H1 (cell line): ENCODE measurements at regions not wholly inside any gene's neighbourhood (a gene's known extent, or its start where the extent isn't known, plus 50 kb on each side); places are given as distances from the start of the nearest gene placed in this dataset.

Experiments
- ASH2L ChIP-seq: fragments of 200-600, 300-600 bp; sonication (generic); IDR thresholded peaks from one replicate; pipeline ENCODE4 v1.7.1; 2017; ENCODE audit warnings: low read length
- ATF3 ChIP-seq: IDR thresholded peaks from 2 replicates; pipeline ENCODE4 v1.6.1; 2011; ENCODE audit warnings: low read depth, mild to moderate bottlenecking, low read length; ENCODE audit not compliant: insufficient read depth
- BRCA1 ChIP-seq: IDR thresholded peaks from 2 replicates; pipeline ENCODE4 v1.6.1; 2012; ENCODE audit warnings: low read depth, low read length, improper control_type of control experiment
- CEBPB ChIP-seq: IDR thresholded peaks from 2 replicates; pipeline ENCODE4 v1.6.1; 2012; ENCODE audit warnings: low read depth, low read length
- CREB1 ChIP-seq: IDR thresholded peaks from 2 replicates; pipeline ENCODE4 v1.6.1; 2012; ENCODE audit warnings: inconsistent platforms
- EZH2 ChIP-seq: fragments of 200-600 bp; sonication (generic); IDR thresholded peaks from 2 replicates; pipeline ENCODE4 v1.7.1; 2012; ENCODE audit warnings: low read depth, mild to moderate bottlenecking, moderate library complexity, low read length, inconsistent platforms; ENCODE audit not compliant: severe bottlenecking
- HDAC2 ChIP-seq, 2 experiments: fragments of 300-600 bp in 1 of 2; sonication (generic) in 1 of 2; IDR thresholded peaks; 2 replicates each; pipeline ENCODE4 v1.6.1; 2011 to 2012; ENCODE audit warnings: low read depth in 2 of 2, low read length in 2 of 2, mild to moderate bottlenecking in 2 of 2, moderate library complexity in 2 of 2, borderline replicate concordance in 1 of 2, inconsistent platforms in 1 of 2
- HDAC6 ChIP-seq: IDR thresholded peaks from one replicate; pipeline ENCODE4 v1.7.1; 2012; ENCODE audit warnings: low read depth, mild to moderate bottlenecking, inconsistent platforms, low read length, moderate library complexity
- MAX ChIP-seq: IDR thresholded peaks from 2 replicates; pipeline ENCODE4 v1.6.1; 2012; ENCODE audit warnings: inconsistent platforms
- NANOG ChIP-seq: IDR thresholded peaks from 2 replicates; pipeline ENCODE4 v1.6.1; 2011; ENCODE audit warnings: low read length, low read depth, mild to moderate bottlenecking, inconsistent platforms; ENCODE audit not compliant: insufficient read depth, poor library complexity, severe bottlenecking
- POLR2A ChIP-seq, 2 experiments: IDR thresholded peaks; 1 replicate in 1 of 2; 2 replicates in 1 of 2; pipeline ENCODE4 v1.6.1; 2011; ENCODE audit warnings: low read depth in 2 of 2, low read length in 2 of 2, mild to moderate bottlenecking in 2 of 2; ENCODE audit errors: control extremely low read depth in 1 of 2
- RXRA ChIP-seq: IDR thresholded peaks from 2 replicates; pipeline ENCODE4 v1.6.1; 2011; ENCODE audit warnings: low read depth, mild to moderate bottlenecking, low read length, moderate library complexity; ENCODE audit not compliant: insufficient read depth
- SIRT6 ChIP-seq: IDR thresholded peaks from one replicate; pipeline ENCODE4 v1.7.1; 2012; ENCODE audit warnings: low read length, inconsistent platforms
- SIX5 ChIP-seq: IDR thresholded peaks from 2 replicates; pipeline ENCODE4 v1.6.1; 2011; ENCODE audit warnings: mild to moderate bottlenecking, low read depth, low read length
- SP4 ChIP-seq: IDR thresholded peaks from 2 replicates; pipeline ENCODE4 v1.6.1; 2012; ENCODE audit warnings: low read length, inconsistent platforms
- TAF1 ChIP-seq: IDR thresholded peaks from 2 replicates; pipeline ENCODE4 v1.6.1; 2011; ENCODE audit warnings: mild to moderate bottlenecking, low read depth, low read length
- TBP ChIP-seq: IDR thresholded peaks from 2 replicates; pipeline ENCODE4 v1.6.1; 2011; ENCODE audit warnings: low read depth, low read length, improper control_type of control experiment
- YY1 ChIP-seq: IDR thresholded peaks from 2 replicates; pipeline ENCODE4 v1.6.1; 2011; ENCODE audit warnings: low read depth, mild to moderate bottlenecking, low read length

DNA sequence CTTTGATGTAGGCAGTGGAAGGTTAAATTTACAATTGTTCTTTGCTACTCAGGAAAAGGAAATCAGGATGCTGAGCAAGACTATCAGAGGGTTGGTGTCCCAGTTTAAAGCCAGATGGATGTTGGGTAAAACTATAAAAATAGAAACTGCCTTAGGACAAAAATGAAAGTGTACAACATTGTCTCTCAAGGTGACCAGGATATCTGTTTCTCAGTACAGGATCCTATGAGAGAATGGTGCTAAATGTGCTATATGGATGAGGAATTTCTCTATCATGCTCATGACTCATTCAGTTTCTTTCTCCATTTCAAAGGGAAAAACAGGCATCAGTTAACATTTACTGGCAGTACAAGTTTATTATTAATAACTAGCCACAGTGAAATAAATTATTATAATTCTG lies 534.2 kb upstream of the GJE1 start (continued):
- TF ChIP-seq SP4, result no peak
- TF ChIP-seq BRCA1, result no peak
- no peak for TF ChIP-seq MAX
- no peak for TF ChIP-seq RXRA
- no peak for TF ChIP-seq ASH2L
- TF ChIP-seq SIRT6, result no peak
- no peak for TF ChIP-seq YY1
- no peak for TF ChIP-seq TAF1
- no peak for TF ChIP-seq NANOG
- TF ChIP-seq CEBPB, result no peak
- TF ChIP-seq POLR2A (IDR thresholded peaks at IDR 0.05; ENCODE audit: control extremely low read depth in 1 of 2, low read depth in 2 of 2, low read length in 2 of 2), result no peak
- TF ChIP-seq SIX5, result no peak
- TF ChIP-seq HDAC6, result no peak
- no peak for TF ChIP-seq CREB1
- no peak for TF ChIP-seq ATF3
- no peak for TF ChIP-seq EZH2
- TF ChIP-seq HDAC2 (IDR thresholded peaks at IDR 0.05; ENCODE audit: borderline replicate concordance in 1 of 2, low read depth in 2 of 2, low read length in 2 of 2), result no peak
- no peak for TF ChIP-seq TBP
